ENCODE measurements at regions not wholly inside any gene's neighbourhood (a gene's known extent, or its start where the extent isn't known, plus 50 kb on each side); places are given as distances from the start of the nearest gene placed in this dataset.
A peak's percentile ranks its signal among the peaks of the same experiment; 100 is the strongest.
"Not testable (repeated sequence)": the region's sequence is repeated elsewhere in the genome, so short reads cannot be mapped to it uniquely, and the experiment has no call there.

DNA sequence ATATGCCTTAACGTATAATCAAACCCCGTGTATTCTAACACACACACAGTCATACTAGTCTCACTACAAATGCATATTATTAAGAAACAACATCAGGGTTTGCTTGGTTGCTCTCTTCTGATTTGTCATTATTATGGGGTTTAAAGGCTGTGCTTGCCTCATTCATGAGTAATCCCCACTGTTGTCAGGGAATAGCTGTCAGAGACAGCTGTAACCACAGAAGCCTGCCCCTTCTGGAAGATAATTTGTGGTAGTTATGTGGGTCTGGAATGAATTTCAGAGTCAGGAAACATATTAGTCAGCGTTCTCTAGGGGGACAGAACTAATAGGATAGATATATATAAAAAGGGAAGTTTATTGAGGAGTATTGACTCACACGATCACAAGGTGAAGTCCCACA, 456.9 kb upstream of the TMEM132C start:
- no peak for DNase-seq (ENCODE audit: low read depth in 4 of 4, low spot score in 3 of 4)

DNA sequence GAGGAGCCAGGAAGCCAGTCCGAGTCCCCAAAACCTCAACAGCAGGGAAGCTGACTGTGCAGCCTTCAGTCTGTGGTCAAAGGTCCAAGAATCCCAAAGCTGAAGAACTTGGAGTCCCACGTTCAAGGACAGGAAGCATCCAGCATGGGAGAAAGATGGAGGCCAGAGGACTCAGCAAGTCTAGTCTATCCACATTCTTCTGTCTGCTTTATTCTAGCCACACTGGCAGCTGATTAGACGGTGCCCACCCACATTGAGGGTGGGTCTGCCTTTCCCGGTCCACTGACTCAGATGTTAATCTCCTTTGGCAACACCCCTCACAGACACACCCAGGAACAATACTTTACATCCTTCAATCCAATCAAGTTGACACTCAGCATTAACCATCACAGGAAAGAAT, 456.5 kb upstream of the TMEM132C start:
- DNase-seq (ENCODE audit: low read depth in 4 of 4, low spot score in 3 of 4), result not testable (repeated sequence)

DNA sequence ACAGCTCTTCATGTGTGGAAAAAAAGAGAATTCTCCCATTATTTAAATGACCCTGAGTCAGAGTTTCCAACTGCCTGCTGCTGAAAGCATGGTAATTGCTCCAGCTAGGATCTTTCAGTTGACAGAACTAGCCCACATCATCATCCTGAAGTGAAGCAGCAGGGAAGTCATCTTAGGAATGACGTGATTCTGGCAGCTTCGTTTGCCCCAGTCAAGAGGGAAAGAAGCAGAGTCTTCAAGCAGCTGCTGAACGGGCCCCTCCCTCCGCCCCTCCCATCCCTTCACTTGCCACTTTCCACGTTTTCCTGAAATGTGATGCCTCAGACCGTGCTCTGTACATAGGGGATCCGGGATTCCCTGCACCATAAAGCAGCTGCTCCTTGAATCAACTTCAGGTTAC, 455.0 kb upstream of the TMEM132C start:
- peak; percentile 3 to 14 (median 11) for DNase-seq (ENCODE audit: low read depth in 4 of 4, low spot score in 3 of 4)

DNA sequence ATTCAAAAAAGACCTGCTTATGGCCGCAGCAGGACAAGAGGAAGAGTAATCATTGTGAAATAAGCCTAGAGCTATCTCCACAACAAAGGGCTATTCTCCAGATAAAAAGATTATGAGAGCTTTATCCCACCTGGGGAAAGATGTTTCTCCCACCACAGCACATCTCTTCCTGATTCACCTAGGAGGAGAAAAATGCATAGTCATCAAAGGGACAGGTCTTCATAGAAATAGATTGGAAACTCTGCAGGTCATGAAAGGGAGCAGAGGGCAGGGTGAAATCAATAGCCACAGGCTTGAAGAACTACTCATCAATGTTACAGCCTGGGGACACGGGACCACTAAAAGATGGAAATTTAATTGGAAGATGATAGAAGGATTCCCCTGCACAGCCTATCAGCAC, 453.8 kb upstream of the TMEM132C start:
- DNase-seq (ENCODE audit: low read depth in 4 of 4, low spot score in 3 of 4), result no peak

DNA sequence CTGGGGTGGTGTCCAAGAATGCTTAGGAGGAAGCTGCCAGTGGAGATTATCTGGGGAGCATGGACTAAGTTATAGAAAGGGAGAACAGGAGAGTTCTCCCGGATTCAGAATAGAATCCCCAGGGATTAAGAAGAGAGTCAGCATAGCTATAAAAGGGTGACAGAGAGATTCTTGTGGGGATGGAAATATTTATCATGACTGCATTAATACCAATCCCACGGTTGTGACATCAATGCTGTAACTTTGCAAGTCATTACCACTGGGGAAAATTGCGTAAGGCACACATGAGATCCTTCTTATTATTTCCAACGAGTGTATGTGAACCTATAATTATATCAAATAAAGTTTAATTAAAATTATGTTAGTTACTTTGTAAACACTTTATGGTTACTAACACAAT, 447.9 kb upstream of the TMEM132C start:
- no peak for DNase-seq (ENCODE audit: low read depth in 4 of 4, low spot score in 3 of 4)

DNA sequence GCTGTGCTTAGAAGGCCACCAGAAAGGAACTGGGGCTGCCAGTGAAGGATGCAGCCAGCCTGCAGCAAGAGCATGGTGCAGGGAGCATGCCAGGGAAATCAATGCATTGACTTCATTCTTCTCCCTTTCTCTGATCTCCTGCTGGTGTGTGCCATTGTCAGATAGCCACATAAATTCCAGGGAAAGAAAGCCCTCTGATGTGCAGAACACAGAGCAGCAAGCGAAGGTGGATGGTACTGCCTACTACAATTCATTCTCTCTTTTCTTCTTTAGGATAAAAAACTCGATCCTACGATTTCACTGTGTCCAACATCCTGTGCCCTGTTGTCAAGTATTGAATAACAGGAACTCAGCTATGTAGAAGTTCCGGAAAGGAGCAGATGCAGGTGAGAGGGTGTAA, 446.7 kb upstream of the TMEM132C start:
- DNase-seq (ENCODE audit: low read depth in 4 of 4, low spot score in 3 of 4), result no peak

DNA sequence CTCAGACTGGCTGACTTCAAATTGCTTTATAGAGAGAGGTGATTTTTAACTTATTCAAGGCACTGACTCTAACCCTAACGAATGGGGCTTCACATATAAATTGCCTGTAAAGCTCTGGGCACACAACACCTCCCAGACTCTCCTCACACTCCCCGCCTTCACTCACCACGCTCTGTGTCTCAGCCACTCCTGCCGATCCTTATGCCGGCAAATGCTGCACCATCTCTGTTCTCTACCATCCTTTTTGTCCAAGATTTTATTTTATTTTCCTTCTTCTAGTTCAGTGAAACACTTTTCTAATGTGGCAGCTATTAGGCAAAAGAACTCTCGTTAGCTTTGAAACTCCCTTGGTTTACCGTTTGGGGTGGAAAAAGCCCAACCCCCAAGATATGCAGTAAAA, 446.1 kb upstream of the TMEM132C start:
- no peak for DNase-seq (ENCODE audit: low read depth in 4 of 4, low spot score in 3 of 4)

DNA sequence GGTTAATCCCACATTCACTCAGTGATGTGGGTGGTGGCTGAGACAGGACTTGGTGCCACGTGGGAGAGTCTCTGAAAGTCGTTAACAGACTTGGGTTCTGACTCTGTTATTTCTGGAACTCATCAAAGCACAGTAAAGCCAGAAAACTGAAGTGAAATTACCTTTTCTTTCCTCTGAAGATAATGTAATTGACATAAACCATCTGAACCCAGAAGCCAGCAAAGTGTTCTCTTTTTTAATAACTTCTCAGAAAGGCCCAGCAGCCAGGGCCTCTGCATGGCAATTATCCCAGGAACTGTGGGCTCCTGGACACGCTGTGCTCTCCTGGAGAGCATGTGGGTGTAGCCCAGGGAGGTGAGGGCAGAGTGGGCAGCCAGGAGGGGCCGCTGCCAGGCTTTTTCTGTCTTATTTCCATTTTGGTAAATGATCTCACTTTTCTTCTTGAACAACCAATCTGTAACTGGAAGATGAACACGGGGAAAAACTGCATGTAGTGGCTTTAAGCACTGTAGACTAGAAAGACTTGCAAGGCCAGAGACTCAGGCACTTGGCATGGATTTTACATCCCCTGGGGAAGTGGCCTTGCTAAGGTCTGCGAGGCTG, 444.1 kb upstream of the TMEM132C start:
- DNase-seq (ENCODE audit: low read depth in 4 of 4, low spot score in 3 of 4), result no peak

DNA sequence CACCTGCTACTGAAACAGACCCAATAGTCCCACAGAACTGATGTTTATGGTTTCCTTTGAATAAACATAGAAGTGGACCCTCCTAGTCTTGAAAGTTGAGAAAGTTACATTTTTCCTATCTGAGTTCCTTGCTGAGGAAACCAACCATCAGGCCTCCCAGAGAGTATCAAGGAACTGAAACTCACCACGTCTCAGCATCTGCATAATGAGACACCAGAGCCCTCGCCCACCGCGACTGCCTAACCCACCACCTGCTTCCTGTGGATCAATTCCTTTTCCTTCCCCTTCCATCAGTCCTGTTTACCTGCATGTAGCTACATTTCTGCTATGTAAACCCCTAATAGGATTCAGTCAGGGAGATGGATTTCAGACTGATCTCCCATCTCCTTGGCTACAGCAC, 443.2 kb upstream of the TMEM132C start:
- no peak for DNase-seq (ENCODE audit: low read depth in 4 of 4, low spot score in 3 of 4)

DNA sequence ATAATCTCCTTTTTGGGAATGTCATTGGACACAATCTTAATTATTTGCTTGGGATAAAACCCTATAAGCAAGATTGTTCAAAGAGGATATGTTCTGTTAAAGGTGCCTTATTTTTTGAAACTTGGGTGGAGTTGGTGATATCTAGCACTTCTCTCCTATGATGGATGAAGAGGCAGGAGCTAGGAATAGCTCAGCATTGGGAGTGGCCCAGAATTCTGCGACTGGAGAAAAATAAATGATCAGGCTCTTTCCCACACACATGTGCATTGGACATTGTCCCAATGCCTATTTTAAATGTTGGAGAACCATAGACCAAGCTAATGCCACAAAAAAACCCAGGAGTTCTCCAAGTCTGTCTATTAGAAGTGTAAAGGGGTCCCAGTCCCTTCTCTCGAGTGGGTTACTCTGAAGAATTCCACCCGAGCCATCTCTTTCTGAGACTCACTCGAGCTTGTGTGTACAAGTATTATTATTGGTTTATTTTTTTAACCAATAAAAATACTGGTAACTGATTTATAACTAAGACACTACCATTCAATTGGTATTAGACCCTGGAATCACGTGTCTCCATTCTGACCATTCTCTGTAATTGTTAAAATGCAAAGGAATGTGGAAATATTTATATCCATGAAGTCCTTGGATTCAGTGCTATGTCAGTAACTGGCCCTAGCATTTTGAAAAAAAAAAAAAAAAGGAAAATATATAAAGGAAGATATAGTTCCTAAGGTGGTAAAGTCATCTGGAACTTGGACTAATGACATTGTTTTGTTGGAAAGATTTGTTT, 437.5 kb upstream of the TMEM132C start:
- DNase-seq (ENCODE audit: low read depth in 4 of 4, low spot score in 3 of 4), result no peak

DNA sequence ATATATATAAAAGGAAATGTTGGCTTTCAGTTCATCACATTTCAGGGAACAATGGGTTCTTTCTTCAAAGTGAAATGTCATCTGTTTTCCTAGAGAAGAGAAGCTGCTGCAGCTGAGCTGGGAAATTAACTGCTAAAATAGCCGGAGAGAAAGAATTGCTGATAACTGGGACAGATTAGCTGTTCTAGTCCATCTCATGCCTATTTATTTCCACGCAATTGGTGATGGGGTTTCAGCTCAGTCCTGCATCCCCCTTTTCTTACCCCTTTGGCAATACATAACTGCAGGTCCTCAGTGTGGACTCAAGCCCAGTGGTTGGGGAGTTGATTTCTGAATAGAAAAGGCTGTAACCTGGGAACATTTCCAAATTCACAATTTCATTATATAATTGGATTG, 436.9 kb upstream of the TMEM132C start:
- no peak for DNase-seq (ENCODE audit: low read depth in 4 of 4, low spot score in 3 of 4)

DNA sequence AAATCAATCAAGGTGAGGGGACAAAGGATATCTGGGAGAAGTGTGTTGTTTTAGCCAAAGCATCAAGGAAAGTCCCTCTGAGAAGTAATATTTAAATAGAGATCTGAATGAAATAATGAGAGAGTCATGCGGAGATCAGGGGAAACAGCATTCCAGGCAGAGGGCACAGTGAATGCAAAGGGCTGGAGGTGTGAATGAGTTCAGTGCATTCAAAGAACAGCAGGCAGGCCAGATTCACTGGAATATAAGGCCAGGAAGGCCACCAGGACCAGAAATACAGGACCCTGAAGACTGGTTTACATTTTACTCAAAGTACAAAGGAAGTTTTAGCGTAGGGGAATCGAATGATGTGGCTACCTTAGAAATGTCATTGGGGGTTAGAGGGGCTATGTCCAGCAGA, 436.2 kb upstream of the TMEM132C start:
- DNase-seq (ENCODE audit: low read depth in 4 of 4, low spot score in 3 of 4), result no peak

DNA sequence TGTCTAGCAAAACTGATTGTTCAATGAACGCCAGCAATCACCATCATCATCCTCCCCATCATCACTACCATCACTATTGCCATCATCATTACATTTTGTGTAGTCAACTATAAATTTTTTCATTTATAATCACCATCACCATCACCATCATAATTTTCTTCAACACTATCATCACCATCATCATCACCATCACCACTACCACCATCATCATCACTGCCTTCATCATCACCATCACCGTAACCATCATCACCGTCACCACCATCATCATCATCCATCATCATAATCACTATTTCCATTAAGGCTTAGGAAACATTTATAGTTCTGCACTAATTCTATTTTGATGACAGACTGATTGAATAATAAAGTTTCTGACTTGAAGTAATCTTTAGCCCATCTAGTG, 434.8 kb upstream of the TMEM132C start:
- no peak for DNase-seq (ENCODE audit: low read depth in 4 of 4, low spot score in 3 of 4)

DNA sequence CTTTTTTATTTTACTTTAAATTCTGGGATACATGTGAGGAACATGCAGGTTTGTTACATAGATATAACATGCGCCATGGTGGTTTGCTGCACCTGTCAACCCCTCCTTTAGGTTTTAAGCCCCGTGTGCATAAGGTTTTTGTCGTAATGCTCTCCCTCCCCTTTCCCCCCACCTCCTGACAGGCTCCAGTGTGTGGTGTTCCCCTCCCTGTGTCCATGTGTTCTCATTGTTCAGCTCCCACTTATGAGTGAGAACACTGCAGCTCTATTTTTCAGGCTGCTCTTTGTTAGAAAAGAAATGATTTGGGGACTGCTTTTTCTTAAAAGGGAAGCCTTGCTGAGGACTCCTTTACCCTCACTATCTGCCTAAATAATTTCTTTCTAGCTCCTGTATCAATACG, 430.2 kb upstream of the TMEM132C start:
- DNase-seq (ENCODE audit: low read depth in 4 of 4, low spot score in 3 of 4), result not testable (repeated sequence)

DNA sequence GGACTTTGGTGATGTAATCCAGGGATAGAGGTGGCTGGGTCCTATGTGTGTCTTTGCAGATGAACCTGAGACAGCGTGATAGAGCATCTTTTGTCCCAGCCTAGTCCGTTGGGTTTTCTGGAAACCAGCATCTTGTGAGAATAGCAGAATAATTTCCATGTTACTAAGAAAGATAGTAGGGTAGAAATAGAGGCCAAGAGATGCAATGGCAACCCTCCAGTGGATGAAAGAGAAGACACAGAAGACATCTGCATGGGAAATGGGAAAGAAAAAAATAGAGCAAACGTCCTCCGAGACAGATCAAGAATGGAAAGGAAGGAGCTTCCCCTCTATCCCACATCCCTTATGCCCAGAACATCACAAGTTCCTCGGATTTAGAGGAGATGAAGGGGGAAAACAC, 409.3 kb upstream of the TMEM132C start:
- no peak for DNase-seq (ENCODE audit: low read depth in 4 of 4, low spot score in 3 of 4)

DNA sequence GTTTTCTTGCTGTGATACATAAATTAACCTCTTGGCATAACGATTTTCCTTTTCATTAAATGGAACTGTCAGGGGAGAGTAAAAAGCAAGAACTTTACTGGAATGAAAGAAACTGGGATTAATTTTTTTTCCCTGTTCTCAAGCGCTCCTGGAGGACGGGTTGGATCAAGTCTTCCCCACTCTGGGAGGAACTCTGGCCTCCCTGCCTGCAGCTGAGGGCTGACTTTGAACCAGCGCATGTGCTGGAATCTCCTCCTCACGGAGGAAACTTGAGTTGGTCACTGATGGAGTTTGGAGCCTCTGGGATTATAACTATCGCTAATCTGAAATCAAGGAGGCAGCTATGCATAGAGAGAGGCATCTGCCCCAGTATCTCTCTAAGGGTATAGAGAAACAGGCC, 406.4 kb upstream of the TMEM132C start:
- no peak for DNase-seq (ENCODE audit: low read depth in 4 of 4, low spot score in 3 of 4)

DNA sequence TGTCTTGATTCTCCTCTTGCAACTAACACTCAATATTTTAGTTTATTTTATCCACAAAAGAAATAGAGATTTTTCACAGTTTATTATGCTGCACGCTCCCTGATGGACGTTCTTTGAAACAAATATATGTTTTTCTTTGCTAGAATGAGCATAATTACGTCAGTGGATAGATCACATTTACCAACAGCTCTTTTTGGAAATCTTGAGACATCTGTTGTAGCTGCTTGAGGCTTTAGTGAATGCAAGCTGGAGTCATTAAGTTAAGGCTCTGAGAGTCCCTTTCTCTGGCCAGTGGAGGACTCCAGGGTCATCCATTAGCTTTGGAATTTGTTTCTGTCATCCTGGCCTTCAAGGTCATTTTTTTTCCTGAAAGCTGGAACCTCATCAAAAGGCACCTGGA, 405.6 kb upstream of the TMEM132C start:
- DNase-seq (ENCODE audit: low read depth in 4 of 4, low spot score in 3 of 4), result no peak

DNA sequence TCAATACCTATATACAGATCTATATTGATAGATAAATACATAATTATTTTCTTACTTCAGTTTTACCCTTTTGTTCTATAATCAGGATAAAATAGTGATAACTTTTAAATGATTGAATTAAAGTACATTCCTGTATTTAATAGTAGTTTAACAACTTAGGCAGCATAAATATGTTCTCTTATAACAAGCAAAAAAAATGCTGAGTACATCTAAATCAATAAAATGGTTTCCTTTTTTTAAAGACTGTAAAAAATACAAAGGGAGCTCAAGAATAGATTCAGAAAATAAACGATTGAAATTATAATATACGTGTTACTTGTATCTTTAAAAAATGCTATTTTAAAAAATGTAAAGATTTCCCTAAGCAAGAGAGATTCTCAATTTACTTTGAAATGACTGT, 393.7 kb upstream of the TMEM132C start:
- no peak for DNase-seq (ENCODE audit: low read depth in 4 of 4, low spot score in 3 of 4)

DNA sequence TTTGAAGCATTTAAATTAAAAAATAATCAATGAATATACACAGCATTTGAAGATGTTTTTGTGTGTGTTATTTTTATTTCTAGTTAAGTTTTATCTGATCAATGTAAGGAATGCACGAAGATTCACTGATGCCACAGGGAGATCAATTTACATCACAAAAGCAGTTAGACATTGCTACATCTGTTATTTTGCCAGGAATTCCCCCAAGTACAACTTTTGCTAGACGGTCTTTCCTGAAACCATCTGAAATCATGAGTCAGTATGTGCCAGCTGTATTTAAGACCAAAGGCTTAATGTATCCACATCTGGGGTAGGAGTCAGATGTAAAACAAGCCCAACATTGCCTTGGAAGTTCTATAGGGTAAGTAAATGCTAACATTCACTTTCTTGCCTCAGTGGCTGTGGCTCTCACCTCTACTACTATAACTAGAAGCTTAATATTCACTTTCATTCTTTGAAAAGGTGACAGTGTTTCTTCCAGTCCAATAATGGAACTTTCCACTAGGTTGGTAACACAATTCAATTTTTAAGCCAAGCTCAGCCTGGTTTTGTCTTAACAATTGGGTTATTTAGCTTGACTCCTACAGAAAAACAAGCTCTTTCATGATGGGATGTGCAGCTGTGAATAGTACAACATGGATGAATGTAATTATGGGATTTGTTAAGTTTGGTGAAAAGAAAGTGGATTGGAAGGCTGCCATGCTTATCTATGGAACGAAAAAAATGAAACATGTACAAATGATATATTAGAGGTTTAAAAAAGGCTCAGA, 385.4 kb upstream of the TMEM132C start:
- no peak for DNase-seq (ENCODE audit: low read depth in 4 of 4, low spot score in 3 of 4)

DNA sequence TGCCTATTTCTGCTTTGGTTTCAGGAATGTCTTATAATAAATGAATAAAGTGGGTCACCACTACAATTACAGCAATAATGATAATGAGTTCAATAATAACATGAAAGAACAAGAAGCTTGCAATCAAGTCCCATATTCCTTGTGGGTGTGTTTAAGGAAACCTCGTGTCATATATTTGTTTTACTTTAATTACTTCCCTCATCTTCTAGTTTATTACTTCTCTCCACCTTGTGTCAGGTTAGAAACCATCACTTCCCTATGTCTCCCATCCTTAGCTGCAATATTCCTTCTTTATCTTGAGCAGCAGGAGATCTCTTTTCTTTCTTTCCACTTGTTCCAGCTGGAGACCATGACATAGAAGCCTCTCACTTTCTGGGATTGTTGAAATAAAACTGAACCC, 384.0 kb upstream of the TMEM132C start:
- DNase-seq (ENCODE audit: low read depth in 4 of 4, low spot score in 3 of 4), result no peak

DNA sequence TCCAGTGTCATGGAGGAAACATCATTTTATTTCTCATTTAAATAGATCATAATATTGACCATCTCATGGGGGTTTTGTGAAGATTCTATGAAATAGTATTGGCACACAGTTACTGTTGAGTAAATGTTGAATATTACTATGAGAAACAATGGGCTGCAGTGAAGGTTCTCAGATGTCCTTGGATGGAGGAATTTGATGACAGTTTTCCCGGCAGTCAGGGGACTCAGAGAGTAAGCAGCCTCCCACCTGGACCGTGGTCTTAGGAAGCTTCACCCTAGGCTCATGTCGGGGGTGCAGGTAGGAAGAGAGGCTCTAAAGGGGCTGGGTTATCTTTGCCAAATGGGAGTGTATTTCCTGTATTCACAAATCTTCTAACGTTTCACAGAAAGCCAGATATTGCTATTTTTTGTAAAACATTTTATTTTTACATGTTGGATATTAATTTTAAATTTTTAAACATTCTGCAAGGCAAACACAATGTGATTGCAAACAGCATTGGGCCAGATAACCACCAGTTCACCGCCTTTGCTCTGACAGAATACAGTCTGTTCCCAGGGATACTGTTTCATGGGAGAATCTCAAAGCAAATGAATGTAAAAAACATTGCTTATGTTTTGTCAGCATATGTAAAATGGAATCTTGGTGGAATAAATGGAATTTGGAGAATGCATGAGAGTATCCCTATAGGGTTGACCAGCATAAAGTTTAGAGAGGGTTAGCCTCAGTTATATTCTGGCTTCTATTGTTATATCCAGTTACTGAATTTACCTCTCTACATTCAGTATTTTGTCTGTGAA, 380.8 kb upstream of the TMEM132C start:
- DNase-seq (ENCODE audit: low read depth in 4 of 4, low spot score in 3 of 4), result no peak

Data from right renal pelvis (tissue), 4 donors.